LNCAP (cell line): ENCODE measurements at regions not wholly inside any gene's neighbourhood (a gene's known extent, or its start where the extent isn't known, plus 50 kb on each side); places are given as distances from the start of the nearest gene placed in this dataset.

Experiments used
- TF ChIP-seq, protein P1 (sequence below): fragments of 450-650 bp; IDR thresholded peaks from 2 replicates; pipeline ENCODE4 v1.5.1; 2017; ENCODE audit warnings: mild to moderate bottlenecking

DNA sequence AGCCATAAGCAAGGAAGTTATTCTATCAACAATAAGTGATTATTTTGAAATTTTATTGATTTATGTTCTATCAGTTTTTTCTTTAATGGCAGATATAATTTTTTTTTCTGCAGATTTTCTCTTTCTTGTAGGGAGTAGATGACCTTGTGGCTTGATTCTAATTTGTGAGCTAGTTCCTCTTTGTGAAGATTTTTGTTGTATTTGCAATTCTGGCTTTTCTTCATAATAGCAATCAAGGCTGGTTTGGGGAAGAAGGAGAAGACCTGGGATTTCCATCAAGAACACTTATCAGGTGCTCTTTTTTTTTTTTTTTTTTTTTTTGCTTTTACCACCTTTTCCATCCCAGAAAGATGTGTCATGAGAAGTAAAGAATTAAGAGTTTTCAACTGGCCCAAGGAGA lies 324.2 kb upstream of the MAN1A1 start:
- TF ChIP-seq, protein P1, sequence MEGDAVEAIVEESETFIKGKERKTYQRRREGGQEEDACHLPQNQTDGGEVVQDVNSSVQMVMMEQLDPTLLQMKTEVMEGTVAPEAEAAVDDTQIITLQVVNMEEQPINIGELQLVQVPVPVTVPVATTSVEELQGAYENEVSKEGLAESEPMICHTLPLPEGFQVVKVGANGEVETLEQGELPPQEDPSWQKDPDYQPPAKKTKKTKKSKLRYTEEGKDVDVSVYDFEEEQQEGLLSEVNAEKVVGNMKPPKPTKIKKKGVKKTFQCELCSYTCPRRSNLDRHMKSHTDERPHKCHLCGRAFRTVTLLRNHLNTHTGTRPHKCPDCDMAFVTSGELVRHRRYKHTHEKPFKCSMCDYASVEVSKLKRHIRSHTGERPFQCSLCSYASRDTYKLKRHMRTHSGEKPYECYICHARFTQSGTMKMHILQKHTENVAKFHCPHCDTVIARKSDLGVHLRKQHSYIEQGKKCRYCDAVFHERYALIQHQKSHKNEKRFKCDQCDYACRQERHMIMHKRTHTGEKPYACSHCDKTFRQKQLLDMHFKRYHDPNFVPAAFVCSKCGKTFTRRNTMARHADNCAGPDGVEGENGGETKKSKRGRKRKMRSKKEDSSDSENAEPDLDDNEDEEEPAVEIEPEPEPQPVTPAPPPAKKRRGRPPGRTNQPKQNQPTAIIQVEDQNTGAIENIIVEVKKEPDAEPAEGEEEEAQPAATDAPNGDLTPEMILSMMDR = no peak

DNA sequence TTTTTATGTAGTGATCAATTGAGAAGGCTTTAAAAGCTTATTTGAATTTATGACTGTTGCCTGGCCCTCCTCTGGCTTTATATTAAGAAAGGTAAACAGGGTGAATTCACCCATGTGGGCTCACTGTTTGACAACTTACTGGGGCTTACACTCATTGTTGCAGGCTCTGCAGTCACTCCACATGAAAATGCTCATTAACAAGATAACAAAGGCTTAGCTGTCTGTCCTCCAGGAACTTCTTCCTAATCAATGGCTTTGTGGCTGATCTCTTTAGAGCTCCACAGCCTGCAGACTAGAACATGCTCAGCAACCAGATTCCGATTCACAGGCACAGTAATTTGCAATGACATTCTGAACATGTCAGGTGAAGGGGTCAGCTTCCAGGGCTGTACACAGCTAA lies 323.2 kb upstream of the MAN1A1 start:
- TF ChIP-seq, protein P1 = no peak

DNA sequence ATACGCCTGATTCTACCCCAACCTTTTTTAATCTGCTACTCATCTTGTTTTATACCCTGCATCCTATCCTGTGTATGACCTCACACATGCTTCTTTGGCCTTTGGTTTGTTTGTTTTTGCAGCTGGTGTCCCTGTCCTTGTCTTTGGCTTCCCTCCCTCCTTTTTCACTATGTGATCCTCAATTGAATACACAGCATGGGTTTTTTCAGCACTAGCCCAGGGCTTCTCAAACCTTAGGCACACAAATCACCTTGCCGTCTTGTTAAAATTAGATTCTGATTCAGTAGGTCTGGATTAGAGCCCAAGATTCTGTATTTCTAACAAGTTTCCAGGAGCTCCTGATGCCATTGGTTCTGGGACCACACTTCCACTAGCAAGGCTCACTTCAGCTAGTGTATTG lies 321.5 kb upstream of the MAN1A1 start:
- TF ChIP-seq, protein P1 = no peak

DNA sequence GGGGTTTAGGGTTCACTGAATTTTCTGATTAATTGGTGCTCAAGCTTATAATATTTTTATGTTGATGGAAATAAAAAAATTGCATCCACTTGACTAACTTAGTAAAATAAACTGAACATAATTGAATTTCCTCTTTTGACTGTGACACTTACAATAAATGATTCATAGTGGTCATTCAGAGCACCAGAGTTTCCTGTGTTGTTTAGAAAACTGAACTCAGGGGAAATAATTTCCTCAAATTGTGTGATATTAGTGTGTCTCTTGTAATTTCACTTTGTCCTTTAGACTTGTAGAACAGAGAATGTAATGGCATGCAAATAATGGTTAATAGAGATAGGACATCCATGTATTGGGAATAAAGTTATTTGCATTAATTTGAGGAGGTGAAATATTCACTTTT lies 319.7 kb upstream of the MAN1A1 start:
- TF ChIP-seq, protein P1 = no peak

DNA sequence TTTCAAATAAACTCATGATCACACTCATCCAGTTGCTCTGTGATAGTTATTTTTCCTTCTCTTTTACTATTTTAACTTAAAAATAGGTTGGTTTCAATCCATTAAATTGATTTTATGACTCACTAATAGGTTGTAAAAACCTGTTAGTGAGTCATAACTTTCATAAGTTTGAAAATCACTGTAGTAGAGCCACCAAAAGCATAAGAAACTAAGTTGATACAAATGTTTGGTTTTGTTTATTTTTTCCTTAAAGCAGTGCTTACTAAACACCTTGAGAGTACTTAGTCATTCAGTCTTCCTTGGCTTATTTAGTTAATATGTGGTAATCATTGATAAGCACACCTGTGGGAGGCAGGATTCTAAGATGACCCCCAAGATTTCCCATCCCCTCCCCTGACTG lies 312.1 kb upstream of the MAN1A1 start:
- TF ChIP-seq, protein P1 = no peak

DNA sequence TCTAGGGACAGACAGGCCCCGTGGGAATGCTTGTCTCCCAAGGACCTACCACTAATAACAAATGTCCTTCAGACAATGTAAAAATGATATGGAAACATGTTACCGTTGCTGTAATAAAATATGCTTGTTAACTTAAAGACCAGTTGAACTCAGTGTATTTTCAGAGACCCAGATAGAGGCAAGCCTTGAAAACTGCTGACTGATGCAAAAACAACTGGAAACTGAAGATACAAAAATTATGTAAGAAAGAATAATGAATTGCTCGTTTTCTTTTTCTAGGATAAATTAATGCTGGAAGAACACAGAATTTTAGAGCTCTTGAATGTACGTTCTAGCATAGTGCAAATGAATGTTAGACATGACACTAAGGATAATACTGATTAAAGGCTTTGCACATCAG lies 311.5 kb upstream of the MAN1A1 start:
- TF ChIP-seq, protein P1 = no peak

DNA sequence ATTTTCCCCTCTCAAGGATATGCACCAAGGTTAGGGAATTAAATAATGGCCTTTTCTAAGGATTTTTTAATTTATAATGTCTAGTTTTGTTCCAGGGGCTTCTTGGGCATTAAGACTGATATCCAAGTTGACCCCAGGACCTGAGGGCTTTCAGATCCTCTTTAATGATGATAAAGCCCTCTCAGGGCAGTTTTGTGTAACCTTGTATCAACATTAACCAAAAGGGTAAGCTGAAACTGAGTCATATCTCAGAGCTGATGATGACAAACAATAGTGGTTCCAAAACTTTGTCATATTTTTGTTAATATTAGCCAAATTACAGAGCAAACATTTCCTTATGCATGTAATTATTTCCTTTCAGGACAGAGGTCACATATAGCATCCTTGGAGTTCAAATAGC lies 309.4 kb upstream of the MAN1A1 start:
- TF ChIP-seq, protein P1 = no peak

DNA sequence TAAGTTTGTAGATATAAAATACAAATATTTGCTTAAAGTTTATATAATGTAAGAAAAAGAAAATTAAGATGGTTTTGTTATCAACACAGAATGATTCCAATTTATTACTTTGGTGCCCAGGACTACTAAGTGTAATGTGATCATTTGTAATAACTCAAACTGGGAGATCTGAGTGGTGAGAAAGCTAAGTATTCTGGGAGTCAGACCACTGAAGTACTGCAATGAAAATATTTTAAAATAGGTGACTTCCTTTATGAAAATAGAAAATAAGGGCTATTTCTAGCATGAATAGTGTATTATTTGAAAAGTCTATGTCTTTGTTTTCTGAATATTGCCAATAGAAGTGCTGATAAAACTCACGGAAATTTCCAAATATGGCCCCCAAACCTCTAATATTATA lies 305.6 kb upstream of the MAN1A1 start:
- TF ChIP-seq, protein P1 = no peak
